ENCODE measurements at regions not wholly inside any gene's neighbourhood (a gene's known extent, or its start where the extent isn't known, plus 50 kb on each side); places are given as distances from the start of the nearest gene placed in this dataset.

DNA sequence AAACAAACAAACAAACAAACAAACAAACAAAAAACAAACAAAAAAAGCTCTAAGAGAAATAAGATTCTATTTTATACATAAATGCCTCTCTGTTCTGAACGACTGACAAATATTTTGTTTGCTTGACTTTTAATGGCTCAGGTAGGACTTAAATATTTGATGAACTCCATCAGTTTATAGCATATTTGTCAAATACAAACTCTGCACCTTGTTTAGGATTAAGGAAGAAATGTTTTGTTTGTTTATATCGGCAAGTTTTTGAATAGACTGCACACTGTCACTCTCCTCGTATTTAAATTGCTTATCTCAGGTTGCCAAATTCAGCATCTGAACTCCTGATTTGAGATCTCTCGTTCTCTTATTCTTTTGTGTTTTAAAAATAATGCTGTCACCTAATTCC is 1499.7 kb upstream of the SLC10A2 start:
- DNase-seq (no peak), ATAC-seq (replicated peaks in 1 of 4) (no peak)
- CTCF ChIA-PET, result no interaction called here
- H3K4me1 ChIP-seq (ENCODE audit: control insufficient read depth in 1 of 2, extremely low read depth in 1 of 2, insufficient read depth in 2 of 2, low read length in 2 of 2), result no peaks in the 10 kb centered on the region
- POLR2A ChIA-PET, result no interaction called here
- no CpG with 5 or more reads among the region's 4 CpGs for WGBS (ENCODE audit: insufficient coverage)
- no peaks in the 10 kb centered on the region for H3K9me3 ChIP-seq
- H3K4me3 ChIP-seq (ENCODE audit: control insufficient read depth in 1 of 2, extremely low read depth in 1 of 2, low read length in 1 of 2), result no peak overlapping the region
- H3K27me3 Mint-ChIP-seq, result peaks cover 1 to 3% of the 10 kb centered on the region in 2 donors
- H3K27ac Mint-ChIP-seq, result no peak overlapping the region
- H3K36me3 ChIP-seq (ENCODE audit: control insufficient read depth in 2 of 2, extremely low read depth in 1 of 2, insufficient read depth in 1 of 2, low read length in 1 of 2), result no peaks in the 10 kb centered on the region
- no peak overlapping the region for H3K27ac ChIP-seq (ENCODE audit: low read length)
- H3K36me3 Mint-ChIP-seq, result no peaks in the 10 kb centered on the region
- no peak overlapping the region for H3K4me3 Mint-ChIP-seq
- no peaks in the 10 kb centered on the region for H3K27me3 ChIP-seq (replicated peaks in 1 of 2; ENCODE audit: control insufficient read depth in 2 of 2, extremely low read depth in 1 of 2, insufficient read depth in 2 of 2, low read length in 1 of 2)
- no peaks in the 10 kb centered on the region for H3K4me1 Mint-ChIP-seq
- H3K9me3 Mint-ChIP-seq, result peaks cover 0 to 4% (median 0%) of the 10 kb centered on the region in 3 donors

DNA sequence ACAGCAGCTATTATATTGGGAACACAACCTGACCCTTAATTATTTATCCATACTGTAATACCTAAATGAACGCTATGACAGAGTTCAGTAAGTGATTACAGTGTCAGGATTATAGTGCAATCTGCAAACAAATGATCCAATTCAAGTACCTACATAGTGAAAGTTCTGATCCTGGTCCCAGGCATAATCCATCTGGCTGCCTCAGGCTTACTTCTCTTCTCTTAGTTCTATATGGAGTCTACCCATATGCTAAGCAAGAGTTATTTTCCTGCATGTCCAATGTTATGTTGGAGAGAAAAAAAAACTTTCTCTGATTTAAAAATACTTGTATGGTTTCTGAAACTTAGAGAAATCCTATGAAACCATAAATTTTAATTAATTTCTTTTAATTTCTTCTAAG is 1487.7 kb upstream of the SLC10A2 start:
- DNase-seq (no peak), ATAC-seq (replicated peaks in 1 of 4) (no peak)
- H3K9me3 Mint-ChIP-seq, result peaks cover 0 to 14% (median 6%) of the 10 kb centered on the region in 3 donors
- Histone ChIP-seq H3K27ac (ENCODE audit: low read length) (no peak overlapping the region), H3K36me3 (ENCODE audit: control insufficient read depth in 2 of 2, extremely low read depth in 1 of 2, insufficient read depth in 1 of 2, low read length in 1 of 2) (no peaks in the 10 kb centered on the region), H3K27me3 (replicated peaks in 1 of 2; ENCODE audit: control insufficient read depth in 2 of 2, extremely low read depth in 1 of 2, insufficient read depth in 2 of 2, low read length in 1 of 2) (no peaks in the 10 kb centered on the region), H3K9me3 (no peaks in the 10 kb centered on the region), H3K4me3 (ENCODE audit: control insufficient read depth in 1 of 2, extremely low read depth in 1 of 2, low read length in 1 of 2) (no peak overlapping the region), H3K4me1 (ENCODE audit: control insufficient read depth in 1 of 2, extremely low read depth in 1 of 2, insufficient read depth in 2 of 2, low read length in 2 of 2) (no peaks in the 10 kb centered on the region)
- CTCF ChIA-PET, result no interaction called here
- no peak overlapping the region for H3K27ac Mint-ChIP-seq
- POLR2A ChIA-PET, result no interaction called here
- WGBS (ENCODE audit: insufficient coverage), result no CpG with 5 or more reads among the region's 1 CpG
- no peaks in the 10 kb centered on the region for H3K36me3 Mint-ChIP-seq
- peaks cover 0 to 5% of the 10 kb centered on the region in 2 donors for H3K27me3 Mint-ChIP-seq
- H3K4me3 Mint-ChIP-seq, result no peak overlapping the region
- H3K4me1 Mint-ChIP-seq, result no peaks in the 10 kb centered on the region

DNA sequence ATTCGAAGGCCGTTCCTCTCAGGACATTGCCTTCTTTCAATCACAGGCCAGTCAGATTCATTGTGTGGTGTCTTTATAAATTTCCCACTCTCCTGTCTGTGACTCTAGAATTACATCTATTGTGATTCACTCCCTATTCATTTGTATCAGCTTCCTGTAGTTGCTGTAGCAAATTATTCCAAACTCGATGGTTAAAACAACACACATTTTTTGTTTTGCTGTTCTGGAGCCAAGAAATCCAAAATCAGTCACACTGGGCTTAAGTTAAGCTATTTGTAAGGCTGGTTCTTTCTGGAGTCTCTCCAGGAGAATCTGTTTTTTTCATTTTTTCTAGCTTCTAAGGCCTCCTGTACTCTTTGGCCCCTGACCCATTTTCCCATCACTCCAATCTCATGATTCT is 1487.0 kb upstream of the SLC10A2 start:
- H3K4me3 Mint-ChIP-seq, result no peak overlapping the region
- H3K9me3 Mint-ChIP-seq, result peaks cover 0 to 14% (median 6%) of the 10 kb centered on the region in 3 donors
- H3K4me1 ChIP-seq (ENCODE audit: control insufficient read depth in 1 of 2, extremely low read depth in 1 of 2, insufficient read depth in 2 of 2, low read length in 2 of 2), result no peaks in the 10 kb centered on the region
- POLR2A ChIA-PET, result no interaction called here
- no peaks in the 10 kb centered on the region for H3K36me3 ChIP-seq (ENCODE audit: control insufficient read depth in 2 of 2, extremely low read depth in 1 of 2, insufficient read depth in 1 of 2, low read length in 1 of 2)
- H3K27me3 ChIP-seq (replicated peaks in 1 of 2; ENCODE audit: control insufficient read depth in 2 of 2, extremely low read depth in 1 of 2, insufficient read depth in 2 of 2, low read length in 1 of 2), result no peaks in the 10 kb centered on the region
- H3K4me3 ChIP-seq (ENCODE audit: control insufficient read depth in 1 of 2, extremely low read depth in 1 of 2, low read length in 1 of 2), result no peak overlapping the region
- H3K36me3 Mint-ChIP-seq, result no peaks in the 10 kb centered on the region
- H3K27me3 Mint-ChIP-seq, result peaks cover 0 to 3% of the 10 kb centered on the region in 2 donors
- WGBS (ENCODE audit: insufficient coverage), result 100% methylated on average over 1 of the region's 3 CpGs
- DNase-seq (no peak), ATAC-seq (replicated peaks in 1 of 4) (no peak)
- H3K4me1 Mint-ChIP-seq, result no peaks in the 10 kb centered on the region
- CTCF ChIA-PET, result no interaction called here
- H3K27ac Mint-ChIP-seq, result no peak overlapping the region
- no peaks in the 10 kb centered on the region for H3K9me3 ChIP-seq
- H3K27ac ChIP-seq (ENCODE audit: low read length), result no peak overlapping the region

DNA sequence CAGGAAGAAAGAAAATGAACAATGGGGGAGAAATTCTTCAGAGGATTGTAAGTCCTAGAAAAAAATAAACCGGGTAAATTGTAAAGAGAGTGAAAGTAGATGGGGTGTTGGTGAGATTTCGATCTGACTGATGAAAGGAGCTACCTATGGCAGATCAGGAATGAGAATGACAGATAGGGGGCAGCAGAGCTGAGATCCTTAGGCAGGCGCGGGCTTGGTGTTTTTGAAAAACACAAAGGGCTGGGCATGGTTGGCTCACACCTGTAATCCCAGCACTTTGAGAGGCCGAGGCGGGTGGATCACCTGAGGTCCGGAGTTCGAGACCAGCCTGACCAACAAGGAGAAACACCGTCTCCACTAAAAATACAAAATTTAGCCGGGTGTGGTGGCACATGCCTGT is 1468.6 kb upstream of the SLC10A2 start:
- Histone ChIP-seq H3K9me3 (no peaks in the 10 kb centered on the region), H3K27ac (ENCODE audit: low read length) (no peak overlapping the region), H3K4me3 (ENCODE audit: control insufficient read depth in 1 of 2, extremely low read depth in 1 of 2, low read length in 1 of 2) (no peak overlapping the region), H3K36me3 (ENCODE audit: control insufficient read depth in 2 of 2, extremely low read depth in 1 of 2, insufficient read depth in 1 of 2, low read length in 1 of 2) (no peaks in the 10 kb centered on the region), H3K4me1 (ENCODE audit: control insufficient read depth in 1 of 2, extremely low read depth in 1 of 2, insufficient read depth in 2 of 2, low read length in 2 of 2) (no peaks in the 10 kb centered on the region), H3K27me3 (replicated peaks in 1 of 2; ENCODE audit: control insufficient read depth in 2 of 2, extremely low read depth in 1 of 2, insufficient read depth in 2 of 2, low read length in 1 of 2) (no peaks in the 10 kb centered on the region)
- ChIA-PET CTCF (no interaction called here), POLR2A (no interaction called here)
- no peaks in the 10 kb centered on the region for H3K4me1 Mint-ChIP-seq
- peaks cover 0 to 4% of the 10 kb centered on the region in 2 donors for H3K27me3 Mint-ChIP-seq
- H3K36me3 Mint-ChIP-seq, result no peaks in the 10 kb centered on the region
- WGBS (ENCODE audit: insufficient coverage), result 90% methylated on average over 10 of the region's 10 CpGs
- ATAC-seq (replicated peaks in 1 of 4), result no peak
- DNase-seq, result no peak
- H3K9me3 Mint-ChIP-seq, result peaks cover 0 to 3% (median 0%) of the 10 kb centered on the region in 3 donors
- H3K27ac Mint-ChIP-seq, result no peak overlapping the region
- no peak overlapping the region for H3K4me3 Mint-ChIP-seq

DNA sequence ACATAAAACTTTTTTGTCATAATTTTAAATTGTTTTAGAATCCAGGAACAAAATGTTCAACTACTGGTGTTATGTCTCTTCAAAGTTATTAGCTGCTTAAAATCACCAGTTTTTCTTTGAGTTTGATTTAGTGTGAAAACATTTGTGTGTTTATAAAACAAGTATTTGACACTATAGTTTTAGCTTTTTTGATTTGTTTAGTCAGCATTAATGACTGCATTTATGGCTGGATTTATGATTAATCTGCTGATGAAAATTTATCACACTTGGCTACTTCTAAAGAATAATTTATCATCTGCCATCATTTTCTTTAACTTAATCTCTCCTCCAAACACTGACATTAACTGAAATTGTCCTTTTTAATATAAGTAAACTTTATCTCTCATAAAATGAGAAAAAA is 1465.9 kb upstream of the SLC10A2 start:
- peaks cover 0 to 3% (median 0%) of the 10 kb centered on the region in 3 donors for H3K9me3 Mint-ChIP-seq
- CTCF ChIA-PET, result no interaction called here
- POLR2A ChIA-PET, result no interaction called here
- no peaks in the 10 kb centered on the region for H3K36me3 Mint-ChIP-seq
- H3K4me1 Mint-ChIP-seq, result no peaks in the 10 kb centered on the region
- no peaks in the 10 kb centered on the region for H3K9me3 ChIP-seq
- no peaks in the 10 kb centered on the region for H3K27me3 ChIP-seq (replicated peaks in 1 of 2; ENCODE audit: control insufficient read depth in 2 of 2, extremely low read depth in 1 of 2, insufficient read depth in 2 of 2, low read length in 1 of 2)
- H3K36me3 ChIP-seq (ENCODE audit: control insufficient read depth in 2 of 2, extremely low read depth in 1 of 2, insufficient read depth in 1 of 2, low read length in 1 of 2), result no peaks in the 10 kb centered on the region
- no peak overlapping the region for H3K27ac Mint-ChIP-seq
- no peak for DNase-seq
- H3K4me1 ChIP-seq (ENCODE audit: control insufficient read depth in 1 of 2, extremely low read depth in 1 of 2, insufficient read depth in 2 of 2, low read length in 2 of 2), result no peaks in the 10 kb centered on the region
- H3K27ac ChIP-seq (ENCODE audit: low read length), result no peak overlapping the region
- H3K4me3 ChIP-seq (ENCODE audit: control insufficient read depth in 1 of 2, extremely low read depth in 1 of 2, low read length in 1 of 2), result no peak overlapping the region
- no peak overlapping the region for H3K4me3 Mint-ChIP-seq
- ATAC-seq (replicated peaks in 1 of 4), result no peak
- H3K27me3 Mint-ChIP-seq, result peaks cover 0 to 4% of the 10 kb centered on the region in 2 donors

DNA sequence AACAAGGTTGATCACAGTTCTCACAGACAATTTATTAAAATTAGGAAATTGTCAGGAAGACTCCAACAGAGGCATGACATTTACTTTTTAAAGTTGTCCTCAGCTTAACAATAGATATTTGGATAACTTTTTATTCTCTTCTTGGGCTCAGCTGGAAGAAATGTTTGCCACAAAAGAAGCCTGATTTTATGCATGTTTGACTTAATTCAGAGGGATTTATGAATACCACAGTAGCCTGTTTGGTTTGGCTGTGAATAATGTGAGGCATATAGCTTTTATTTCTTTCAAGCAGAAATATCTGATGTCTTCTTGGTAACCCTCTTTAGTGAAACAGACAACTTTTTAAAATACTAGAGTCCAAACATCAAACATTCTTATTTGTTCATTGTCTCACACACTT is 1464.5 kb upstream of the SLC10A2 start:
- Mint-ChIP-seq H3K36me3 (no peaks in the 10 kb centered on the region), H3K27ac (no peak overlapping the region), H3K27me3 (peaks cover 0 to 4% of the 10 kb centered on the region in 2 donors), H3K4me1 (no peaks in the 10 kb centered on the region), H3K4me3 (no peak overlapping the region), H3K9me3 (peaks cover 0 to 4% (median 0%) of the 10 kb centered on the region in 3 donors)
- H3K9me3 ChIP-seq, result no peaks in the 10 kb centered on the region
- ATAC-seq (replicated peaks in 1 of 4) (no peak), DNase-seq (no peak)
- H3K4me1 ChIP-seq (ENCODE audit: control insufficient read depth in 1 of 2, extremely low read depth in 1 of 2, insufficient read depth in 2 of 2, low read length in 2 of 2), result no peaks in the 10 kb centered on the region
- POLR2A ChIA-PET, result no interaction called here
- no peaks in the 10 kb centered on the region for H3K27me3 ChIP-seq (replicated peaks in 1 of 2; ENCODE audit: control insufficient read depth in 2 of 2, extremely low read depth in 1 of 2, insufficient read depth in 2 of 2, low read length in 1 of 2)
- H3K36me3 ChIP-seq (ENCODE audit: control insufficient read depth in 2 of 2, extremely low read depth in 1 of 2, insufficient read depth in 1 of 2, low read length in 1 of 2), result no peaks in the 10 kb centered on the region
- no peak overlapping the region for H3K27ac ChIP-seq (ENCODE audit: low read length)
- CTCF ChIA-PET, result no interaction called here
- H3K4me3 ChIP-seq (ENCODE audit: control insufficient read depth in 1 of 2, extremely low read depth in 1 of 2, low read length in 1 of 2), result no peak overlapping the region

DNA sequence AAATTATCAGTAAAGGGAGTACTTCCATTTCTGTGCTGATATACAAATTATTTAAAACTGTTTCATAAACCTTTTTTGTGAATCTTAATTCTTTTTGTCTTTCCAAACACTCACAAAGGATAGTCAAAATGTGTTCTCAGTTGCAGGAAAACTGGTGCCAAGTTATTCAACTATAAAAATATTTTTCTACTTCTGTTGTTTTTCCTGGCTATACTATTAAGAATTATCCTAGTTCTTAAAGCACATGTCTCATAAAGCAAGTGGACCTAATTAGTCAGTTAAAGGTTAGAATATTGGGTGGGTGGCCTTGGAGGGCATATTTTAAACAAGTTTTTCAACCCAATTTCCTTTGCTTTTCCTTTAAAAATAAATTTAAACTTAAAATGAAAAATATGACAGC is 1460.3 kb upstream of the SLC10A2 start:
- Mint-ChIP-seq H3K36me3 (no peaks in the 10 kb centered on the region), H3K4me3 (no peak overlapping the region), H3K27ac (no peak overlapping the region), H3K27me3 (peaks cover 0 to 3% of the 10 kb centered on the region in 2 donors), H3K4me1 (no peaks in the 10 kb centered on the region), H3K9me3 (peaks cover 0 to 15% (median 0%) of the 10 kb centered on the region in 3 donors)
- no peaks in the 10 kb centered on the region for H3K4me1 ChIP-seq (ENCODE audit: control insufficient read depth in 1 of 2, extremely low read depth in 1 of 2, insufficient read depth in 2 of 2, low read length in 2 of 2)
- no peaks in the 10 kb centered on the region for H3K27me3 ChIP-seq (replicated peaks in 1 of 2; ENCODE audit: control insufficient read depth in 2 of 2, extremely low read depth in 1 of 2, insufficient read depth in 2 of 2, low read length in 1 of 2)
- POLR2A ChIA-PET, result no interaction called here
- no peaks in the 10 kb centered on the region for H3K36me3 ChIP-seq (ENCODE audit: control insufficient read depth in 2 of 2, extremely low read depth in 1 of 2, insufficient read depth in 1 of 2, low read length in 1 of 2)
- CTCF ChIA-PET, result no interaction called here
- no peak overlapping the region for H3K4me3 ChIP-seq (ENCODE audit: control insufficient read depth in 1 of 2, extremely low read depth in 1 of 2, low read length in 1 of 2)
- no peak overlapping the region for H3K27ac ChIP-seq (ENCODE audit: low read length)
- ATAC-seq (replicated peaks in 1 of 4), result no peak
- H3K9me3 ChIP-seq, result no peaks in the 10 kb centered on the region
- no peak for DNase-seq
